ENCODE measurements at regions not wholly inside any gene's neighbourhood (a gene's known extent, or its start where the extent isn't known, plus 50 kb on each side); places are given as distances from the start of the nearest gene placed in this dataset.

DNA sequence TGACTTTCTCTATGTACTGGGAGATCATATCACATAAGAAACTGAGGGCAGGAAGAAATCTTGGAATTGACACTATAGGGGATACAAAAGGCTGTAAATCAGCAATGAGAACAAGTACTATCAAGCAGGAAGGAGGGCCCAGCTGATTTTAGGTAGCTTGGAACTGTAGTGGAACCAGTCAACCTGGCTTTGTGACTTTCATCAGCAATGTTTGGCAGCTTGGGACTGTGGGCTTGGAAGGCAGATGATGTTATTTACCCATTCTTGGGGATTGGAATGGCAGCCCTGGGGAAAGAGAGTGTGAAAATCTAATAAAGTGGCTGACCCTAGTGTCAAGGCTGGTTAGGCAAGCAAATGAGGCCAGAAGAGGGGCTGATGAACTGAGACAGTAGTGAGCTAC is 1073.3 kb downstream of the ADGRL2 start:
- H2AK5ac ChIP-seq (ENCODE audit: low read depth, low read length) = no peak overlapping the region
- H3K27me3 ChIP-seq (ENCODE audit: control insufficient read depth, insufficient read depth, low read length) = no peaks in the 10 kb centered on the region
- no peak overlapping the region for H2AFZ ChIP-seq (replicated peaks; ENCODE audit: low read length, poor library complexity)
- no peak overlapping the region for H4K91ac ChIP-seq (ENCODE audit: insufficient read depth, low read depth, low read length)
- intact Hi-C loops (cut with micrococcal nuclease) = no loop called here
- H3K4me1 ChIP-seq (ENCODE audit: control insufficient read depth, insufficient read depth, low read length) = no peaks in the 10 kb centered on the region
- no peaks in the 10 kb centered on the region for H3K79me1 ChIP-seq (ENCODE audit: low read depth in 1 of 2, low read length in 2 of 2)
- H3K18ac ChIP-seq (ENCODE audit: low read depth, low read length) = no peak overlapping the region
- no peak overlapping the region for H3K56ac ChIP-seq (ENCODE audit: extremely low read depth, insufficient read depth, low read length)
- H4K20me1 ChIP-seq (ENCODE audit: insufficient read depth, low read length) = no peaks in the 10 kb centered on the region
- TF ChIP-seq, protein P1, sequence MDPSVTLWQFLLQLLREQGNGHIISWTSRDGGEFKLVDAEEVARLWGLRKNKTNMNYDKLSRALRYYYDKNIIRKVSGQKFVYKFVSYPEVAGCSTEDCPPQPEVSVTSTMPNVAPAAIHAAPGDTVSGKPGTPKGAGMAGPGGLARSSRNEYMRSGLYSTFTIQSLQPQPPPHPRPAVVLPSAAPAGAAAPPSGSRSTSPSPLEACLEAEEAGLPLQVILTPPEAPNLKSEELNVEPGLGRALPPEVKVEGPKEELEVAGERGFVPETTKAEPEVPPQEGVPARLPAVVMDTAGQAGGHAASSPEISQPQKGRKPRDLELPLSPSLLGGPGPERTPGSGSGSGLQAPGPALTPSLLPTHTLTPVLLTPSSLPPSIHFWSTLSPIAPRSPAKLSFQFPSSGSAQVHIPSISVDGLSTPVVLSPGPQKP (IDR thresholded peaks at IDR 0.05; ENCODE audit: borderline replicate concordance, low read depth, low read length) = no peak
- TF ChIP-seq, protein P2, sequence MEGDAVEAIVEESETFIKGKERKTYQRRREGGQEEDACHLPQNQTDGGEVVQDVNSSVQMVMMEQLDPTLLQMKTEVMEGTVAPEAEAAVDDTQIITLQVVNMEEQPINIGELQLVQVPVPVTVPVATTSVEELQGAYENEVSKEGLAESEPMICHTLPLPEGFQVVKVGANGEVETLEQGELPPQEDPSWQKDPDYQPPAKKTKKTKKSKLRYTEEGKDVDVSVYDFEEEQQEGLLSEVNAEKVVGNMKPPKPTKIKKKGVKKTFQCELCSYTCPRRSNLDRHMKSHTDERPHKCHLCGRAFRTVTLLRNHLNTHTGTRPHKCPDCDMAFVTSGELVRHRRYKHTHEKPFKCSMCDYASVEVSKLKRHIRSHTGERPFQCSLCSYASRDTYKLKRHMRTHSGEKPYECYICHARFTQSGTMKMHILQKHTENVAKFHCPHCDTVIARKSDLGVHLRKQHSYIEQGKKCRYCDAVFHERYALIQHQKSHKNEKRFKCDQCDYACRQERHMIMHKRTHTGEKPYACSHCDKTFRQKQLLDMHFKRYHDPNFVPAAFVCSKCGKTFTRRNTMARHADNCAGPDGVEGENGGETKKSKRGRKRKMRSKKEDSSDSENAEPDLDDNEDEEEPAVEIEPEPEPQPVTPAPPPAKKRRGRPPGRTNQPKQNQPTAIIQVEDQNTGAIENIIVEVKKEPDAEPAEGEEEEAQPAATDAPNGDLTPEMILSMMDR (conservative IDR thresholded peaks at IDR 0.05; ENCODE audit: low read depth, low read length) = no peak
- TF ChIP-seq BHLHE40 (IDR thresholded peaks at IDR 0.05; ENCODE audit: low read depth, low read length) (no peak), RCOR1 (IDR thresholded peaks at IDR 0.05; ENCODE audit: insufficient replicate concordance, low read length) (no peak), NFE2L2 (IDR thresholded peaks at IDR 0.05; ENCODE audit: low read depth, low read length) (no peak), MAZ (IDR thresholded peaks at IDR 0.05; ENCODE audit: borderline replicate concordance, low read depth, low read length) (no peak), MXI1 (IDR thresholded peaks at IDR 0.05; ENCODE audit: borderline replicate concordance, low read depth, low read length) (no peak), RAD21 (IDR thresholded peaks at IDR 0.05; ENCODE audit: low read length) (no peak), POLR2A (IDR thresholded peaks at IDR 0.05; ENCODE audit: low read depth, low read length) (no peak), FOS (IDR thresholded peaks at IDR 0.05; ENCODE audit: low read depth, low read length) (no peak), RFX5 (IDR thresholded peaks at IDR 0.05; ENCODE audit: low read depth, low read length) (no peak), CEBPB (IDR thresholded peaks at IDR 0.05; ENCODE audit: low read depth, low read length) (no peak)
- TF ChIP-seq, protein P3, sequence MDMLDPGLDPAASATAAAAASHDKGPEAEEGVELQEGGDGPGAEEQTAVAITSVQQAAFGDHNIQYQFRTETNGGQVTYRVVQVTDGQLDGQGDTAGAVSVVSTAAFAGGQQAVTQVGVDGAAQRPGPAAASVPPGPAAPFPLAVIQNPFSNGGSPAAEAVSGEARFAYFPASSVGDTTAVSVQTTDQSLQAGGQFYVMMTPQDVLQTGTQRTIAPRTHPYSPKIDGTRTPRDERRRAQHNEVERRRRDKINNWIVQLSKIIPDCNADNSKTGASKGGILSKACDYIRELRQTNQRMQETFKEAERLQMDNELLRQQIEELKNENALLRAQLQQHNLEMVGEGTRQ (IDR thresholded peaks at IDR 0.05; ENCODE audit: low read depth, low read length) = no peak
- H4K5ac ChIP-seq (ENCODE audit: low read depth, low read length) = no peak overlapping the region
- H3K9me1 ChIP-seq (ENCODE audit: insufficient read depth, low read length) = no peaks in the 10 kb centered on the region
- POLR2A ChIA-PET (ENCODE audit: unreplicated experiment) = no interaction called here
- dilution Hi-C loops (cut with HindIII; ENCODE audit: low sequenced_read_pairs, unreplicated experiment) = no loop called here
- H2BK120ac ChIP-seq (ENCODE audit: low read depth, low read length) = no peak overlapping the region
- H2BK5ac ChIP-seq (ENCODE audit: low read depth, low read length, poor library complexity, severe bottlenecking) = no peak overlapping the region
- DNase-seq = no peak
- no peak overlapping the region for H4K8ac ChIP-seq (ENCODE audit: low read depth in 2 of 2, low read length in 2 of 2)
- no TSS peak for BruUV-seq (replicated peaks)
- no peak overlapping the region for H3K14ac ChIP-seq (replicated peaks; ENCODE audit: low read depth, low read length)
- no peak overlapping the region for H3K4me3 ChIP-seq (ENCODE audit: insufficient read depth, low read depth, low read length)
- in situ Hi-C loops (cut with MboI; ENCODE audit: low sequenced_read_pairs) = no loop called here
- no peak overlapping the region for H3K23ac ChIP-seq (ENCODE audit: low read depth, low read length)
- CTCF ChIA-PET = no interaction called here
- no peak overlapping the region for H3K27ac ChIP-seq (ENCODE audit: insufficient read depth, low read length)
- no peaks in the 10 kb centered on the region for H3K9me3 ChIP-seq (ENCODE audit: control insufficient read depth, insufficient read depth, low read length)
- H2BK20ac ChIP-seq (ENCODE audit: low read depth, low read length) = no peak overlapping the region
- H3K4me2 ChIP-seq (ENCODE audit: low read depth, low read length) = no peak overlapping the region
- no peak overlapping the region for H3K4ac ChIP-seq (ENCODE audit: low read depth, low read length)
- H3K9ac ChIP-seq (ENCODE audit: low read depth, low read length) = no peak overlapping the region
- no peak overlapping the region for H2AK9ac ChIP-seq (replicated peaks; ENCODE audit: low read depth, low read length, poor library complexity)
- no peak for ATAC-seq (ENCODE audit: low read depth)
- H3K36me3 ChIP-seq (ENCODE audit: control insufficient read depth, insufficient read depth, low read length) = no peaks in the 10 kb centered on the region
- no peak overlapping the region for H2BK15ac ChIP-seq (ENCODE audit: low read depth, low read length)
